DOHH2 (cell line): ENCODE measurements at regions not wholly inside any gene's neighbourhood (a gene's known extent, or its start where the extent isn't known, plus 50 kb on each side); places are given as distances from the start of the nearest gene placed in this dataset.
A peak's percentile ranks its signal among the peaks of the same experiment; 100 is the strongest.

Experiments used
- H3F3A ChIP-seq: fragments of 200-600 bp; sonication (generic), shearing (Covaris generic); 2 replicates; pipeline ENCODE4 v1.6.0; 2016; ENCODE audit warnings: antibody characterized with exemption, mild to moderate bottlenecking; ENCODE audit not compliant: control insufficient read depth, insufficient read depth
- H3K27ac ChIP-seq: fragments of 200-600 bp; sonication (generic); 2 replicates; pipeline ENCODE4 v1.5.1; 2014; ENCODE audit warnings: low read depth, mild to moderate bottlenecking, low read length, moderate library complexity
- H3K27me3 ChIP-seq: fragments of 200-600 bp; sonication (generic); 2 replicates; pipeline ENCODE4 v1.6.1; 2014; ENCODE audit warnings: mild to moderate bottlenecking, low read length, mixed read lengths; ENCODE audit not compliant: control insufficient read depth
- H3K36me3 ChIP-seq: fragments of 200-600 bp; sonication (generic); 2 replicates; pipeline ENCODE4 v1.6.1; 2014; ENCODE audit warnings: mild to moderate bottlenecking, low read length, moderate library complexity, mixed read lengths; ENCODE audit not compliant: control insufficient read depth
- H3K4me1 ChIP-seq: fragments of 200-600 bp; sonication (generic); 2 replicates; pipeline ENCODE4 v1.6.1; 2014; ENCODE audit warnings: mild to moderate bottlenecking, low read length, mixed read lengths; ENCODE audit not compliant: control insufficient read depth
- H3K4me2 ChIP-seq: fragments of 200-600 bp; sonication (generic); 2 replicates; pipeline ENCODE4 v1.6.0; 2014; ENCODE audit warnings: mild to moderate bottlenecking, low read length, moderate library complexity
- H3K4me3 ChIP-seq: fragments of 200-600 bp; sonication (generic); 2 replicates; pipeline ENCODE4 v1.5.1; 2014; ENCODE audit warnings: mild to moderate bottlenecking, low read length, mixed read lengths
- H3K79me2 ChIP-seq: fragments of 200-600 bp; sonication (generic); 2 replicates; pipeline ENCODE4 v1.6.1; 2014; ENCODE audit warnings: mild to moderate bottlenecking, low read length, mixed read lengths; ENCODE audit not compliant: control insufficient read depth
- H3K9me2 ChIP-seq: fragments of 200-600 bp; sonication (generic); replicated peaks from 2 replicates; pipeline ENCODE4 v1.6.1; 2014; ENCODE audit warnings: mild to moderate bottlenecking, low read length, mixed read lengths; ENCODE audit not compliant: control insufficient read depth
- H3K9me3 ChIP-seq: fragments of 200-600 bp; sonication (generic); 2 replicates; pipeline ENCODE4 v1.6.1; 2014; ENCODE audit warnings: antibody characterized with exemption, low read length, mixed read lengths; ENCODE audit not compliant: control insufficient read depth, insufficient read depth
- H4K20me1 ChIP-seq: fragments of 200-600 bp; sonication (generic); 2 replicates; pipeline ENCODE4 v1.6.0; 2014; ENCODE audit warnings: low read depth, mild to moderate bottlenecking, antibody characterized with exemption, low read length, moderate library complexity; ENCODE audit not compliant: control insufficient read depth, insufficient read depth
- EZH2phosphoT487 ChIP-seq: fragments of 200-600 bp; sonication (generic); IDR thresholded peaks from 2 replicates; pipeline ENCODE4 v1.6.1; 2017; ENCODE audit warnings: borderline replicate concordance, mild to moderate bottlenecking, antibody characterized with exemption, low read length, moderate library complexity, mixed read lengths
- TF ChIP-seq, protein P1 (sequence below): fragments of 200-600 bp; sonication (generic); IDR thresholded peaks from one replicate; pipeline ENCODE4 v1.5.1; 2014; ENCODE audit warnings: antibody characterized with exemption, mild to moderate bottlenecking, low read depth, low read length; ENCODE audit not compliant: poor library complexity, severe bottlenecking

DNA sequence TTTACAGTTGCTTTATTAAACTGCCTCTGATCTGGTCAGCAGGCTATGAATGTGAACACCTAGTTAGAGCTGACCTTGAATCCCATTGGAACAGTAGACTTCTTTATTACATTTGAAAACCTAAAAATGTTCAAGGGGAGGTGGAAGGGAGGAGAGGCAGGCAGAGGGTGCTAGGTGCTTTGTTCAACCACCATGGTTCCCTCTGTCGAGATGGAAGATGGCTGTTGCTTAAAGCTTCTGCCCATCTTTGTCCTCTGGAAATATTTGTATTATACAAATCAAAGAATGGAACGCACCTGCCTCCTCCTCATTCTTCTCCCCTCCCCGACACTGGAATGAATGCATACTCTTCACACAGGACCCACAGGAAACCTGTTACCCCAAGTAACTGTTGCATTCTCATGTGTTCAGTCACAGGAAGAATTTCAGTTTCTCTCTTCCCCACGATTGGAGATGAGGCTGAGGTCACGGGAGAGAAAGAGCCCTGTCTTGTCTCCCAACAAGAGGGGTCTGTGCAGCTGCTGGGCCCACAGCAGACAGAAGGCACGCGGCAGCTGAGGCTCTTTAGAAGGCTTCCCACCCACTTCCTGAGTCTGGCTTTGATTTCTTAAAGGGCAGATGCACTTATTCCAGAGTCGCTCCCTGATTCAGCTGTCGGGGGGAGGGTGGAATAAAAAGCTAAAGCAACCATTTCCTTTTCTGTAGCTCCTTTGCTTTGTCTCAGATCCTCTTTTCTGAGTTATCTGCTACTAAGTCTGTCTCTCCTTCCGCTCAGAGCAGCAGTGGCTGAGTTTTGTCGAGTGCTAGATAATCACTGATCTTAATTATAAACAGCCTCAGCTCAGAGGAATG is 217.9 kb upstream of the BTG1 start:
- Histone ChIP-seq H3K9me2 (no peaks in the 10 kb centered on the region), H3K4me1 (peaks cover 73% of the 10 kb centered on the region), H3K79me2 (no peaks in the 10 kb centered on the region), H3F3A (peaks cover 32% of the 10 kb centered on the region), H3K27me3 (no peaks in the 10 kb centered on the region), H4K20me1 (no peaks in the 10 kb centered on the region), H3K4me3 (peak overlapping the region; percentile 67), H3K27ac (peak overlapping the region; percentile 93), H3K4me2 (peak overlapping the region; percentile 78), H3K9me3 (peaks cover 7% of the 10 kb centered on the region; the same call in 1 of the 2 replicates), H3K36me3 (peaks cover 19% of the 10 kb centered on the region)
- TF ChIP-seq EZH2phosphoT487 = no peak
- TF ChIP-seq, protein P1, sequence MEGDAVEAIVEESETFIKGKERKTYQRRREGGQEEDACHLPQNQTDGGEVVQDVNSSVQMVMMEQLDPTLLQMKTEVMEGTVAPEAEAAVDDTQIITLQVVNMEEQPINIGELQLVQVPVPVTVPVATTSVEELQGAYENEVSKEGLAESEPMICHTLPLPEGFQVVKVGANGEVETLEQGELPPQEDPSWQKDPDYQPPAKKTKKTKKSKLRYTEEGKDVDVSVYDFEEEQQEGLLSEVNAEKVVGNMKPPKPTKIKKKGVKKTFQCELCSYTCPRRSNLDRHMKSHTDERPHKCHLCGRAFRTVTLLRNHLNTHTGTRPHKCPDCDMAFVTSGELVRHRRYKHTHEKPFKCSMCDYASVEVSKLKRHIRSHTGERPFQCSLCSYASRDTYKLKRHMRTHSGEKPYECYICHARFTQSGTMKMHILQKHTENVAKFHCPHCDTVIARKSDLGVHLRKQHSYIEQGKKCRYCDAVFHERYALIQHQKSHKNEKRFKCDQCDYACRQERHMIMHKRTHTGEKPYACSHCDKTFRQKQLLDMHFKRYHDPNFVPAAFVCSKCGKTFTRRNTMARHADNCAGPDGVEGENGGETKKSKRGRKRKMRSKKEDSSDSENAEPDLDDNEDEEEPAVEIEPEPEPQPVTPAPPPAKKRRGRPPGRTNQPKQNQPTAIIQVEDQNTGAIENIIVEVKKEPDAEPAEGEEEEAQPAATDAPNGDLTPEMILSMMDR = peak; percentile 14

DNA sequence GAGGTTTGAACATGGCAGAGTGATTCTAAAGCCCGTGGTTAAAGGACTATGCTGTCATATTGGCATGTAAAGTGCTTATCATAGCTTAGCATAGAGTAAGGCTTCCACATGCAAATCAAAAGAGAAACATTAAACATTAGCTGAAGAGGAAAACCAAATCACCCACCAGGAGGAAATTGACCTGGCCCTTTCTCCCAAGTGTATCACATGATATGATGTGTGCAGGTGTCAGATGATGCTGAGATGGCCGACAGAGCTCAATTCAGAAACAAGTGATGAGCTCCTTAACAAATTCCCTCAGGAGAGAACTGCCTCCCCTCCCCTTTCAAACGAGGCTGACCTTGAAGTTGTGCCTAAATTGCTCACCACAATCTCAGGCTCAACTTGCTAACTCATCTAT is 217.1 kb upstream of the BTG1 start:
- peaks cover 73% of the 10 kb centered on the region for H3K4me1 ChIP-seq
- peaks cover 19% of the 10 kb centered on the region for H3K36me3 ChIP-seq
- H3F3A ChIP-seq = peaks cover 32% of the 10 kb centered on the region
- H4K20me1 ChIP-seq = no peaks in the 10 kb centered on the region
- peak overlapping the region; percentile 93 for H3K27ac ChIP-seq
- H3K79me2 ChIP-seq = no peaks in the 10 kb centered on the region
- H3K9me3 ChIP-seq = peaks cover 7% of the 10 kb centered on the region; the same call in 1 of the 2 replicates
- TF ChIP-seq EZH2phosphoT487 = no peak
- TF ChIP-seq, protein P1 = no peak
- no peaks in the 10 kb centered on the region for H3K9me2 ChIP-seq
- H3K4me2 ChIP-seq = peak overlapping the region; percentile 78
- H3K27me3 ChIP-seq = no peaks in the 10 kb centered on the region
- H3K4me3 ChIP-seq = peak overlapping the region; percentile 67

DNA sequence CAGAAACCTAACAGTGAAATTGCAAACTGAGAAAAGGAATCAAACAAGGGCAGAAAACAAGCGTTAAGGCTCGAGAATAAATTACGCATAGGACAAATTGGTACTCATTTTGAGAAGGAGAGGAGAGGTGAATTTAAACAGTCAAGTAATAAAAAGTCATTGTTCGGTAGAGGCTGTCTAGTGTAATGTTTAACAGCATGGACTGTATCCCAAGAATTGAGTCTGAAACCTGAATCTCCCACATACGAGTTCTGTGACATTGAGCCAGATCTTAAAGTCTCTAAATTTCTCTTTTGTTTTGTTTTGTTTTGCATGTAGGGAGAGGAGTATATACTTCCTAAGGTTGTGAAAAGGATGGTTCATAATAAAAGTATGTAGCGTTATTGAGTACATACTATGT is 216.5 kb upstream of the BTG1 start:
- Histone ChIP-seq H3K4me2 (peak overlapping the region; percentile 78), H3K4me1 (peaks cover 73% of the 10 kb centered on the region), H3K27ac (peak overlapping the region; percentile 93)

More for the DNA sequence above, 216.5 kb upstream of the BTG1 start:
- peaks cover 7% of the 10 kb centered on the region; the same call in 1 of the 2 replicates for H3K9me3 ChIP-seq
- H3K27me3 ChIP-seq = no peaks in the 10 kb centered on the region
- H4K20me1 ChIP-seq = no peaks in the 10 kb centered on the region
- peaks cover 32% of the 10 kb centered on the region for H3F3A ChIP-seq
- peak overlapping the region; percentile 67 for H3K4me3 ChIP-seq
- TF ChIP-seq, protein P1 = no peak
- no peak for TF ChIP-seq EZH2phosphoT487
- peaks cover 19% of the 10 kb centered on the region for H3K36me3 ChIP-seq
- H3K9me2 ChIP-seq = no peaks in the 10 kb centered on the region
- no peaks in the 10 kb centered on the region for H3K79me2 ChIP-seq
